ENCODE measurements at regions not wholly inside any gene's neighbourhood (a gene's known extent, or its start where the extent isn't known, plus 50 kb on each side); places are given as distances from the start of the nearest gene placed in this dataset.

DNA sequence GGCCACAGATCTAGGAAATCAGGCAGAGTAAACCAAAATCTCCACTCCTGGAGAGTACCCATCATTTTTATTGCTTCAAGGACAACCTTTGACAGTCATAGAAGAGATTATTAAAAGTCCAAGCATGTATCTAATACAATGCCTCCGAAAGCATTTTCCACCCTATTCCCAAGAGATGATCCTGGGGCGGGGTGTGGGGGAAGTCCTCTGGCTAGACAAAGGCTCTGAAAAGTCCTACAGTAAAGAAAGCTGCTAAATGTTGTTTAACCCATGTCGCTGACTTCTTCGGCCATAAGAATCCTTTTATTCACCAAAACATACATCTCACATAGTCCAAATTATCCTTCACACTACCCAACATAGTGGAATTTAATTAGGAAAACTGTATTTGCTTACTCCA is 115.7 kb upstream of the STT3B start:
- Histone ChIP-seq H3K79me2 (ENCODE audit: insufficient read depth, low read length) (no peaks in the 10 kb centered on the region), H3F3A (ENCODE audit: low read depth) (no peaks in the 10 kb centered on the region), H3K4me1 (ENCODE audit: insufficient read depth, low read length, poor library complexity, severe bottlenecking) (peaks cover 22% of the 10 kb centered on the region), H3K36me3 (ENCODE audit: insufficient read depth, low read length) (no peaks in the 10 kb centered on the region), H3K4me2 (ENCODE audit: low read depth, low read length, poor library complexity, severe bottlenecking) (no peak overlapping the region), H3K27me3 (ENCODE audit: insufficient read depth, low read length, poor library complexity, severe bottlenecking) (no peaks in the 10 kb centered on the region), H3K4me3 (ENCODE audit: low read length, poor library complexity, severe bottlenecking) (no peak overlapping the region), H3K9ac (ENCODE audit: low read depth, low read length, poor library complexity, severe bottlenecking) (no peak overlapping the region), H2AFZ (ENCODE audit: low read length) (no peak overlapping the region), H3K9me2 (replicated peaks; ENCODE audit: low read depth, low read length) (no peaks in the 10 kb centered on the region), H4K20me1 (ENCODE audit: insufficient read depth, low read length, poor library complexity, severe bottlenecking) (no peaks in the 10 kb centered on the region), H3K9me3 (ENCODE audit: insufficient read depth, low read depth, low read length) (no peaks in the 10 kb centered on the region)
- no peak for TF ChIP-seq EZH2phosphoT487 (IDR thresholded peaks at IDR 0.05; ENCODE audit: borderline replicate concordance)
- TF ChIP-seq, protein P1, sequence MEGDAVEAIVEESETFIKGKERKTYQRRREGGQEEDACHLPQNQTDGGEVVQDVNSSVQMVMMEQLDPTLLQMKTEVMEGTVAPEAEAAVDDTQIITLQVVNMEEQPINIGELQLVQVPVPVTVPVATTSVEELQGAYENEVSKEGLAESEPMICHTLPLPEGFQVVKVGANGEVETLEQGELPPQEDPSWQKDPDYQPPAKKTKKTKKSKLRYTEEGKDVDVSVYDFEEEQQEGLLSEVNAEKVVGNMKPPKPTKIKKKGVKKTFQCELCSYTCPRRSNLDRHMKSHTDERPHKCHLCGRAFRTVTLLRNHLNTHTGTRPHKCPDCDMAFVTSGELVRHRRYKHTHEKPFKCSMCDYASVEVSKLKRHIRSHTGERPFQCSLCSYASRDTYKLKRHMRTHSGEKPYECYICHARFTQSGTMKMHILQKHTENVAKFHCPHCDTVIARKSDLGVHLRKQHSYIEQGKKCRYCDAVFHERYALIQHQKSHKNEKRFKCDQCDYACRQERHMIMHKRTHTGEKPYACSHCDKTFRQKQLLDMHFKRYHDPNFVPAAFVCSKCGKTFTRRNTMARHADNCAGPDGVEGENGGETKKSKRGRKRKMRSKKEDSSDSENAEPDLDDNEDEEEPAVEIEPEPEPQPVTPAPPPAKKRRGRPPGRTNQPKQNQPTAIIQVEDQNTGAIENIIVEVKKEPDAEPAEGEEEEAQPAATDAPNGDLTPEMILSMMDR (conservative IDR thresholded peaks at IDR 0.05; ENCODE audit: low read length), result no peak

DNA sequence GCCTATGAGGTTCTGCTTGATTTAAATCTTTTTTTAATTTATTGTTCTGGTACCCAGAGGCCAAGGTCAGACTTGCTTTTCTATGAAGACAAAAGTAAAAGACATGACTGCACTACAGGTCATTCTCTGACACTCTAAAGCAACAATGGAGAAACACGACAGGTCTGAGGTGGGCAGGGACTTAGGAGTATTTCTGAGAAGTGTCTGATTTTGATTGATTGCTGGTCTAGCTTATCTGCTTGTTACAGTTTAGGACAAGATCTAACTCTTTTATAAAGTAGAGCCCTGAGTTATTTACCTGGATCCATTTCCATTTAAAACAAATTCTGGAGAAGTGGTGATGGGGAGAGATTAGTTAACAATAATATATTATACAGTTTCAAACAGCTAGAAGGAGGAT is 115.2 kb upstream of the STT3B start:
- no peaks in the 10 kb centered on the region for H3K79me2 ChIP-seq (ENCODE audit: insufficient read depth, low read length)
- no peaks in the 10 kb centered on the region for H3F3A ChIP-seq (ENCODE audit: low read depth)
- H3K4me3 ChIP-seq (ENCODE audit: low read length, poor library complexity, severe bottlenecking), result no peak overlapping the region
- no peak overlapping the region for H3K4me2 ChIP-seq (ENCODE audit: low read depth, low read length, poor library complexity, severe bottlenecking)
- no peaks in the 10 kb centered on the region for H3K9me3 ChIP-seq (ENCODE audit: insufficient read depth, low read depth, low read length)
- H3K27me3 ChIP-seq (ENCODE audit: insufficient read depth, low read length, poor library complexity, severe bottlenecking), result no peaks in the 10 kb centered on the region
- H3K4me1 ChIP-seq (ENCODE audit: insufficient read depth, low read length, poor library complexity, severe bottlenecking), result peaks cover 22% of the 10 kb centered on the region
- H3K9me2 ChIP-seq (replicated peaks; ENCODE audit: low read depth, low read length), result no peaks in the 10 kb centered on the region
- no peaks in the 10 kb centered on the region for H4K20me1 ChIP-seq (ENCODE audit: insufficient read depth, low read length, poor library complexity, severe bottlenecking)
- H3K9ac ChIP-seq (ENCODE audit: low read depth, low read length, poor library complexity, severe bottlenecking), result no peak overlapping the region
- no peak overlapping the region for H2AFZ ChIP-seq (ENCODE audit: low read length)
- H3K36me3 ChIP-seq (ENCODE audit: insufficient read depth, low read length), result no peaks in the 10 kb centered on the region
- TF ChIP-seq EZH2phosphoT487 (IDR thresholded peaks at IDR 0.05; ENCODE audit: borderline replicate concordance), result no peak
- TF ChIP-seq, protein P1 (conservative IDR thresholded peaks at IDR 0.05; ENCODE audit: low read length), result no peak

DNA sequence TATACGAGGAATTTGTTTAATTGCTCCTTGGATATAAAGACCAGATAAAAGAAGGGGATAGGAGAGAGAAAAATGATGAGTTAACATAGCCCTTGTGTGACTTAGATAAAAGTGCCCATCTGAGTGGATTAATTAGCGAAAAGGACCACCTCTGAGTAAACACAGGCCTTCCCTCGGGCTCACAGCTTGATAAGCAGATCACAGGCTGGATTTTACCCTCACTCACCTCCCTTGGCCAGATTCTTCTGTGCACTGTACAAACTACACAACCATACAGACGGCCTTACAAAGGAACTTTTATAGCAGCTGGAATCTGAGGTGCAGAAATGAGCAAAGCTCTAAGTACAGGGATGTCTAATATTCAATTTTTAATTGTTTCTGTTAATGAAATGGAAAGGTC is 112.4 kb upstream of the STT3B start:
- no peaks in the 10 kb centered on the region for H3K79me2 ChIP-seq (ENCODE audit: insufficient read depth, low read length)
- H3K4me2 ChIP-seq (ENCODE audit: low read depth, low read length, poor library complexity, severe bottlenecking), result no peak overlapping the region
- TF ChIP-seq EZH2phosphoT487 (IDR thresholded peaks at IDR 0.05; ENCODE audit: borderline replicate concordance), result no peak
- TF ChIP-seq, protein P1 (conservative IDR thresholded peaks at IDR 0.05; ENCODE audit: low read length), result no peak
- no peaks in the 10 kb centered on the region for H3K27me3 ChIP-seq (ENCODE audit: insufficient read depth, low read length, poor library complexity, severe bottlenecking)
- H3K36me3 ChIP-seq (ENCODE audit: insufficient read depth, low read length), result no peaks in the 10 kb centered on the region
- no peaks in the 10 kb centered on the region for H4K20me1 ChIP-seq (ENCODE audit: insufficient read depth, low read length, poor library complexity, severe bottlenecking)
- peaks cover 22% of the 10 kb centered on the region for H3K4me1 ChIP-seq (ENCODE audit: insufficient read depth, low read length, poor library complexity, severe bottlenecking)
- H3K4me3 ChIP-seq (ENCODE audit: low read length, poor library complexity, severe bottlenecking), result no peak overlapping the region
- no peak overlapping the region for H3K9ac ChIP-seq (ENCODE audit: low read depth, low read length, poor library complexity, severe bottlenecking)
- no peaks in the 10 kb centered on the region for H3K9me3 ChIP-seq (ENCODE audit: insufficient read depth, low read depth, low read length)
- H3F3A ChIP-seq (ENCODE audit: low read depth), result no peaks in the 10 kb centered on the region
- H3K9me2 ChIP-seq (replicated peaks; ENCODE audit: low read depth, low read length), result no peaks in the 10 kb centered on the region
- no peak overlapping the region for H2AFZ ChIP-seq (ENCODE audit: low read length)

All from Loucy (cell line).